HFF-Myc (cell line): ENCODE measurements at regions not wholly inside any gene's neighbourhood (a gene's known extent, or its start where the extent isn't known, plus 50 kb on each side); places are given as distances from the start of the nearest gene placed in this dataset.
"Not testable (repeated sequence)": the region's sequence is repeated elsewhere in the genome, so short reads cannot be mapped to it uniquely, and the experiment has no call there.

Experiments
- DNase-seq: peaks from one replicate; pipeline ENCODE4 v3.0.0-alpha.2; 2011; ENCODE audit warnings: low read depth; ENCODE audit errors: extremely low read depth
- H3K4me3 ChIP-seq: replicated peaks from 2 replicates; pipeline ENCODE4 v1.5.1; 2011; ENCODE audit warnings: low read depth, mild to moderate bottlenecking, control low read depth, low read length
- TF ChIP-seq, protein P1 (sequence below): IDR thresholded peaks from 2 replicates; pipeline ENCODE4 v1.5.1; 2012; ENCODE audit warnings: mild to moderate bottlenecking, low read depth, low read length, control low read depth; ENCODE audit errors: missing control alignments

DNA sequence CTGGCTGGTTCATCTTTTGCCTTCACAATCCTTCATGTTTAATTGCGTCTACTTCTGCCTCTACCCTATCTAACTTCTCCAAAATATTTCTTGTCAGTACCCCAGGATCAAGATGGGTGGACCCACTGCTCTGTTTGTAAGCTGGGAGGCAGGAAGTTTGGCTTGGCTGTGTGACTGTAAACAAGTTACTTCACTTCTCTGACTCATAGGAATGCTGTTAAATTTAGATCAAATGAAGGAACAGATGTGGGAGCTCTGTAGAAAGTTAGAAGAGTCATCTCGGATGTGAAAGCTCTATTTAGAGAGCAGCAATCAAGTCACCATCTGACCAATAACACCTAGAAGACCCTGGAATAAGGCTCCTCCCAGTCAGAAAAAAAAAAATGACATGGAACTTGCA, 55.2 kb upstream of the MRTFB start:
- TF ChIP-seq, protein P1, sequence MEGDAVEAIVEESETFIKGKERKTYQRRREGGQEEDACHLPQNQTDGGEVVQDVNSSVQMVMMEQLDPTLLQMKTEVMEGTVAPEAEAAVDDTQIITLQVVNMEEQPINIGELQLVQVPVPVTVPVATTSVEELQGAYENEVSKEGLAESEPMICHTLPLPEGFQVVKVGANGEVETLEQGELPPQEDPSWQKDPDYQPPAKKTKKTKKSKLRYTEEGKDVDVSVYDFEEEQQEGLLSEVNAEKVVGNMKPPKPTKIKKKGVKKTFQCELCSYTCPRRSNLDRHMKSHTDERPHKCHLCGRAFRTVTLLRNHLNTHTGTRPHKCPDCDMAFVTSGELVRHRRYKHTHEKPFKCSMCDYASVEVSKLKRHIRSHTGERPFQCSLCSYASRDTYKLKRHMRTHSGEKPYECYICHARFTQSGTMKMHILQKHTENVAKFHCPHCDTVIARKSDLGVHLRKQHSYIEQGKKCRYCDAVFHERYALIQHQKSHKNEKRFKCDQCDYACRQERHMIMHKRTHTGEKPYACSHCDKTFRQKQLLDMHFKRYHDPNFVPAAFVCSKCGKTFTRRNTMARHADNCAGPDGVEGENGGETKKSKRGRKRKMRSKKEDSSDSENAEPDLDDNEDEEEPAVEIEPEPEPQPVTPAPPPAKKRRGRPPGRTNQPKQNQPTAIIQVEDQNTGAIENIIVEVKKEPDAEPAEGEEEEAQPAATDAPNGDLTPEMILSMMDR = no peak
- peak; percentile 89 for DNase-seq
- H3K4me3 ChIP-seq = peak overlapping the region; percentile 13

DNA sequence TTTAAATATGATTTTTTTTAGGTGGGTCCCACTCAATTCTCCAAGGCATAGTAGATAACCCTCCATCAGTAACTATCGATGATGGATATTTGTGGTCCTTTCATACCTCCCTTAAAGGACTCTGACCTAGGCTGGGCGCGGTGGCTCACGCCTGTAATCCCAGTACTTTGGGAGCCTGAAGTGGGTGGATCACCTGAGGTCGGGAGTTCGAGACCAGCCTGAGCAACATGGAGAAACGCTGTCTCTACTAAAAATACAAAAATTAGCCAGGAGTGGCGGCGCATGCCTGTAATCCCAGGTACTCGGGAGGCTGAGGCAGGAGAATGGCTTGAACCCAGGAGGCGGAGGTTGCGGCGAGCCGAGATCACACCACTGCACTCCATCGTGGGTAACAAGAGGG, 54.8 kb upstream of the MRTFB start:
- not testable (repeated sequence) for DNase-seq, H3K4me3 ChIP-seq

DNA sequence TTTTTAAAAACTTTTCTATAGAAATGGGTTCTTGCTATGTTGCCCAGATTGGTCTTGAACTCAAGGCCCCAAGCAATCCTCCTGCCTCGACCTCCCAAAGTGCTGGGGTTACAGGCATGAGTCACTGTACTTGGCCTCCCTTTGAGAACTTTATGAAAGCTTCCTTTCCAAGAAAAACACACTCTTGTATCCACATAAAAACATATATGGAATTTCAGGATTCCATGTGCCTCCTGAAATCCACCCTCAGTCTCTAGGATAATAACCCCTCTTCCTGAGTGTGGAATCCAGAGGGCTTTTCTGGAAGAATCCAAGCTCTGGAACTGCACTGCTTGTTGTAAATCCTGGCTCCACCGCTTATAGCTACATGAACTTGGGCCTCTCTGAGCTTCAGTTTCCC, 53.2 kb upstream of the MRTFB start:
- no peak for DNase-seq
- no peak overlapping the region for H3K4me3 ChIP-seq
- TF ChIP-seq, protein P1 = no peak

DNA sequence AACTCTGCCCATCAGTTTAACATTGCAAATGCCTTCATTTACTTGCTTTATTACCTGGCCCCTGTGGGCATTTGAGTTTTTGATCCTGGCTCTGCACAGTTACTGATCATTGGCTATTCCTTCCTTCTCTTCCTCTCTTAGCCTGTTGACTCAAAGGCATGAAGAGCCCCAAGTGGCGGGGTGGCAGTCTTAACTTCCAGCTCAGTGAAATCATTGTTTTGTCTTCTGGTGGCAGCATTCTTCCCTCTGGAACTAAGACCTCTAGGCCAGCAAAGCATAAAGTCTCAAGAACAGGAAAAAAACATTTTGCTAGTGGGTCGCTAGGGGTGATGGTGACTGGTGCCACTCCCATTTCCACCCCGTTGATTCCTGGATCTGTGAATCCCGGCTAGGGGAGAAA, 52.3 kb upstream of the MRTFB start:
- DNase-seq = no peak
- TF ChIP-seq, protein P1 = no peak
- H3K4me3 ChIP-seq = no peak overlapping the region

DNA sequence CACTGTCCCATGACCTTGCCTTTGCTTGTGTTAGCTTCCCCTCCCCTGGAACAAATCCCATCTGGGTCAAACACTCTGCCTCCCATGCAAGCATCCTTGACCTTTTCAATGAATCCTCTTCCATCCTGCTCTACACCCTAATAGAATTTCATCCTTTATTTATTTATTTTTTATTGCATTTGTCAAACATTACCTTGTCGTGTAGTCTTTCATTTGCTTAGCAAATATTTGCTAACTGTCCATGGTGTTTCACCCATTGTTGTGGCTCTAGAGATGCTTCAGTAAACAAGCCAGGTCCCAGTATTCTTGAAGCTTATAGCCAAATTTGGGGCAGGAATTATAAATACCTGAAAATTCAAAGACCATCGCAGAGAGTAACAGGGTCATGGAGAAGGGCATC, 51.0 kb upstream of the MRTFB start:
- DNase-seq = no peak
- TF ChIP-seq, protein P1 = no peak

More for the DNA sequence above, 51.0 kb upstream of the MRTFB start:
- no peak overlapping the region for H3K4me3 ChIP-seq
